Trophoblast cell (in vitro differentiated cells and primary cell): ENCODE measurements at regions not wholly inside any gene's neighbourhood (a gene's known extent, or its start where the extent isn't known, plus 50 kb on each side); places are given as distances from the start of the nearest gene placed in this dataset.

Experiments
- DNase-seq, 2 donors: peaks; one replicate each; pipeline ENCODE4 v3.0.0-alpha.2; 2016
- H2AFZ ChIP-seq: 2 replicates; pipeline ENCODE4 v1.6.1; 2013; ENCODE audit warnings: low read length, moderate library complexity, mild to moderate bottlenecking; ENCODE audit not compliant: insufficient read depth, poor library complexity
- H2AK5ac ChIP-seq: 2 replicates; pipeline ENCODE4 v1.6.1; 2013; ENCODE audit warnings: mild to moderate bottlenecking, low read length
- H2BK120ac ChIP-seq: 2 replicates; pipeline ENCODE4 v1.6.1; 2013; ENCODE audit warnings: low read length, mild to moderate bottlenecking, moderate library complexity; ENCODE audit not compliant: insufficient read depth, poor library complexity
- H2BK12ac ChIP-seq: 2 replicates; pipeline ENCODE4 v1.6.1; 2013; ENCODE audit warnings: mild to moderate bottlenecking, low read length, moderate library complexity
- H2BK5ac ChIP-seq: 2 replicates; pipeline ENCODE4 v1.6.1; 2013; ENCODE audit warnings: low read length, low read depth, moderate library complexity, mild to moderate bottlenecking; ENCODE audit not compliant: poor library complexity
- H3K14ac ChIP-seq: 2 replicates; pipeline ENCODE4 v1.6.1; 2013; ENCODE audit warnings: mild to moderate bottlenecking, low read length
- H3K18ac ChIP-seq: 2 replicates; pipeline ENCODE4 v1.6.1; 2013; ENCODE audit warnings: mild to moderate bottlenecking, low read length
- H3K23ac ChIP-seq: 2 replicates; pipeline ENCODE4 v1.6.1; 2013; ENCODE audit warnings: low read length
- H3K27ac ChIP-seq: 2 replicates; pipeline ENCODE4 v1.5.1; 2013; ENCODE audit warnings: low read depth, mild to moderate bottlenecking, inconsistent platforms, low read length, moderate library complexity
- H3K27me3 ChIP-seq: 2 replicates; pipeline ENCODE4 v1.6.1; 2013; ENCODE audit warnings: inconsistent platforms, mild to moderate bottlenecking, low read length, moderate library complexity; ENCODE audit not compliant: insufficient read depth
- H3K36me3 ChIP-seq, 2 experiments: 1 replicate in 1 of 2; 2 replicates in 1 of 2; pipeline ENCODE4 v1.6.1; 2013; ENCODE audit warnings: low read length in 2 of 2, mild to moderate bottlenecking in 2 of 2, moderate library complexity in 1 of 2; ENCODE audit not compliant: insufficient read depth in 2 of 2, control insufficient read depth in 1 of 2
- H3K4ac ChIP-seq: 2 replicates; pipeline ENCODE4 v1.6.1; 2013; ENCODE audit warnings: low read depth, mild to moderate bottlenecking, low read length, moderate library complexity
- H3K4me1 ChIP-seq, 2 experiments: 1 replicate in 1 of 2; 2 replicates in 1 of 2; pipeline ENCODE4 v1.6.1; 2013; ENCODE audit warnings: low read length in 2 of 2, mild to moderate bottlenecking in 2 of 2, moderate library complexity in 1 of 2; ENCODE audit not compliant: insufficient read depth in 2 of 2, control insufficient read depth in 1 of 2
- H3K4me2 ChIP-seq: 2 replicates; pipeline ENCODE4 v1.6.1; 2013; ENCODE audit warnings: inconsistent platforms, mild to moderate bottlenecking, low read length, moderate library complexity
- H3K4me3 ChIP-seq: 2 replicates; pipeline ENCODE4 v1.5.1; 2013; ENCODE audit warnings: mild to moderate bottlenecking, low read depth, low read length, inconsistent platforms
- H3K79me1 ChIP-seq: one replicate; pipeline ENCODE4 v1.6.1; 2013; ENCODE audit warnings: low read length
- H3K79me2 ChIP-seq: 2 replicates; pipeline ENCODE4 v1.6.1; 2013; ENCODE audit warnings: low read length, mild to moderate bottlenecking; ENCODE audit not compliant: control insufficient read depth, insufficient read depth, poor library complexity
- H3K9ac ChIP-seq: 2 replicates; pipeline ENCODE4 v1.6.1; 2013; ENCODE audit warnings: mild to moderate bottlenecking, low read length
- H3K9me3 ChIP-seq: 2 replicates; pipeline ENCODE4 v1.6.1; 2013; ENCODE audit warnings: low read depth, mild to moderate bottlenecking, control low read depth, inconsistent platforms, low read length; ENCODE audit not compliant: insufficient read depth
- H4K12ac ChIP-seq: 2 replicates; pipeline ENCODE4 v1.6.1; 2013; ENCODE audit warnings: low read depth, mild to moderate bottlenecking, low read length, moderate library complexity
- H4K8ac ChIP-seq: 2 replicates; pipeline ENCODE4 v1.6.1; 2013; ENCODE audit warnings: low read depth, mild to moderate bottlenecking, low read length, moderate library complexity
- H4K91ac ChIP-seq: one replicate; pipeline ENCODE4 v1.6.1; 2013; ENCODE audit warnings: low read depth, mild to moderate bottlenecking, low read length, moderate library complexity
- WGBS: extraction: QIAGEN DNeasy Blood & Tissue Kit; methylation state at CpG from one replicate; pipeline ENCODE4 v1.1.7; 2013; ENCODE audit warnings: missing lambda C conversion rate; ENCODE audit not compliant: insufficient read length, insufficient coverage; ENCODE audit errors: extremely low coverage; 5-methylcytosine and 5-hydroxymethylcytosine counted together

- Histone ChIP-seq H3K79me2 (no peaks in the 10 kb centered on the region), H4K12ac (no peak overlapping the region), H2BK120ac (no peak overlapping the region), H3K9ac (no peak overlapping the region), H3K27me3 (no peaks in the 10 kb centered on the region), H3K14ac (no peak overlapping the region), H4K8ac (no peak overlapping the region), H2BK5ac (no peak overlapping the region), H3K9me3 (no peaks in the 10 kb centered on the region), H3K23ac (no peak overlapping the region), H2AK5ac (no peak overlapping the region), H3K4me3 (no peak overlapping the region), H3K36me3 (no peaks in the 10 kb centered on the region), H3K4me2 (no peak overlapping the region), H2AFZ (no peak overlapping the region), H2BK12ac (no peak overlapping the region), H4K91ac (no peak overlapping the region), H3K4ac (no peak overlapping the region), H3K4me1 (no peaks in the 10 kb centered on the region), H3K18ac (no peak overlapping the region), H3K27ac (no peak overlapping the region), H3K79me1 (peaks cover 4% of the 10 kb centered on the region)
- peak; percentile 20 to 51 for DNase-seq
Observed at GRCh38 chr3:170721563-170721962, 135.7 kb upstream of the SLC7A14 start.

GRCh38 chr3:170719300-170719699 lies 133.4 kb upstream of the SLC7A14 start:
- H3K14ac ChIP-seq, result no peak overlapping the region
- H3K4me3 ChIP-seq, result no peak overlapping the region
- no peak overlapping the region for H3K4me2 ChIP-seq
- H3K79me1 ChIP-seq, result peaks cover 7% of the 10 kb centered on the region
- no peaks in the 10 kb centered on the region for H3K9me3 ChIP-seq
- no peak overlapping the region for H4K12ac ChIP-seq
- no peak overlapping the region for H2AFZ ChIP-seq
- H3K18ac ChIP-seq, result no peak overlapping the region
- H3K23ac ChIP-seq, result no peak overlapping the region
- H3K9ac ChIP-seq, result no peak overlapping the region
- H3K79me2 ChIP-seq, result no peaks in the 10 kb centered on the region
- H2AK5ac ChIP-seq, result no peak overlapping the region
- H3K36me3 ChIP-seq, result no peaks in the 10 kb centered on the region
- no peak overlapping the region for H4K91ac ChIP-seq
- no peak overlapping the region for H2BK5ac ChIP-seq
- H3K27me3 ChIP-seq, result no peaks in the 10 kb centered on the region
- H2BK12ac ChIP-seq, result no peak overlapping the region
- H2BK120ac ChIP-seq, result no peak overlapping the region
- H3K27ac ChIP-seq, result no peak overlapping the region
- WGBS, result no CpG with 5 or more reads among the region's 1 CpG
- no peaks in the 10 kb centered on the region for H3K4me1 ChIP-seq
- DNase-seq, result no peak
- no peak overlapping the region for H4K8ac ChIP-seq
- no peak overlapping the region for H3K4ac ChIP-seq

GRCh38 chr3:170718848-170719247 lies 133.0 kb upstream of the SLC7A14 start:
- WGBS, result no CpG with 5 or more reads among the region's 3 CpGs
- no peak overlapping the region for H3K9ac ChIP-seq
- no peak overlapping the region for H4K12ac ChIP-seq
- H3K4me3 ChIP-seq, result no peak overlapping the region
- no peak overlapping the region for H3K4me2 ChIP-seq
- no peaks in the 10 kb centered on the region for H3K27me3 ChIP-seq
- no peak overlapping the region for H2BK120ac ChIP-seq
- H3K23ac ChIP-seq, result no peak overlapping the region
- H2AK5ac ChIP-seq, result no peak overlapping the region
- no peaks in the 10 kb centered on the region for H3K9me3 ChIP-seq
- no peak for DNase-seq
- H3K27ac ChIP-seq, result no peak overlapping the region
- no peak overlapping the region for H4K91ac ChIP-seq
- H3K79me1 ChIP-seq, result peaks cover 7% of the 10 kb centered on the region
- no peak overlapping the region for H3K18ac ChIP-seq
- H3K36me3 ChIP-seq, result no peaks in the 10 kb centered on the region
- no peak overlapping the region for H2BK5ac ChIP-seq
- no peaks in the 10 kb centered on the region for H3K79me2 ChIP-seq
- H2BK12ac ChIP-seq, result no peak overlapping the region
- no peak overlapping the region for H4K8ac ChIP-seq
- H2AFZ ChIP-seq, result no peak overlapping the region
- no peak overlapping the region for H3K14ac ChIP-seq
- H3K4ac ChIP-seq, result no peak overlapping the region
- no peaks in the 10 kb centered on the region for H3K4me1 ChIP-seq

- Histone ChIP-seq H3K18ac (no peak overlapping the region), H3K14ac (no peak overlapping the region), H4K8ac (no peak overlapping the region), H2BK120ac (no peak overlapping the region), H3K4me1 (peaks cover 0 to 6% of the 10 kb centered on the region in 2 experiments), H3K4me3 (no peak overlapping the region), H3K79me1 (peaks cover 10% of the 10 kb centered on the region), H3K27me3 (no peaks in the 10 kb centered on the region), H3K36me3 (no peaks in the 10 kb centered on the region), H3K4ac (no peak overlapping the region), H4K91ac (no peak overlapping the region), H3K4me2 (no peak overlapping the region), H2AFZ (no peak overlapping the region), H2BK12ac (no peak overlapping the region), H3K9ac (no peak overlapping the region), H2AK5ac (no peak overlapping the region), H2BK5ac (no peak overlapping the region), H3K23ac (peak overlapping the region; percentile 27), H3K27ac (no peak overlapping the region), H4K12ac (no peak overlapping the region), H3K9me3 (no peaks in the 10 kb centered on the region), H3K79me2 (no peaks in the 10 kb centered on the region)
- no CpG with 5 or more reads among the region's 6 CpGs for WGBS
- DNase-seq, result peak; percentile 24 to 51
Observed at GRCh38 chr3:170717410-170718402, 131.8 kb upstream of the SLC7A14 start.
